HG03108 (cell line): ENCODE measurements at regions not wholly inside any gene's neighbourhood (a gene's known extent, or its start where the extent isn't known, plus 50 kb on each side); places are given as distances from the start of the nearest gene placed in this dataset.

Source experiments
- ATAC-seq: cut with Tn5 transposase; IDR thresholded peaks from one replicate; pipeline ENCODE4 v1.9.1; 2021; ENCODE audit warnings: moderate library complexity; ENCODE audit not compliant: unreplicated experiment

DNA sequence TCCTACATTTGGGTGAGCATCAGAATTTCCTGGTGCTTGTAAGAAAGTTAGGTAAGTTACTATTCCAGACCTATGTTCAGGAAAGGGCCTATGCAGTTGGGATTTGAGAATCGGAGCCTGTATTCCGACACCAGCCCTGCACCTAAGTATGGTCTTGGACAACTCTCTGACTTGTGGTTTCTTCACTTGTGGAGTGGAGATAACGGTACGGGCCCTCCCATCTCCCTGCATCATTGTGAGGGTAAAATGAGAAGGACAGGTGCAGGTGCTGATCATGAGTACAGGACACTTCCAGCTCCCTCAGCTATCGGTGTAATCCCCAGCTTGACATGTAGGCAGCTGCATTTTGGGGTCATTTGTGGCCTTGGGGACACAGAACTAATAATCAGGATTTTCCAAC, 138.3 kb upstream of the NAMPT start:
- no peak for ATAC-seq

DNA sequence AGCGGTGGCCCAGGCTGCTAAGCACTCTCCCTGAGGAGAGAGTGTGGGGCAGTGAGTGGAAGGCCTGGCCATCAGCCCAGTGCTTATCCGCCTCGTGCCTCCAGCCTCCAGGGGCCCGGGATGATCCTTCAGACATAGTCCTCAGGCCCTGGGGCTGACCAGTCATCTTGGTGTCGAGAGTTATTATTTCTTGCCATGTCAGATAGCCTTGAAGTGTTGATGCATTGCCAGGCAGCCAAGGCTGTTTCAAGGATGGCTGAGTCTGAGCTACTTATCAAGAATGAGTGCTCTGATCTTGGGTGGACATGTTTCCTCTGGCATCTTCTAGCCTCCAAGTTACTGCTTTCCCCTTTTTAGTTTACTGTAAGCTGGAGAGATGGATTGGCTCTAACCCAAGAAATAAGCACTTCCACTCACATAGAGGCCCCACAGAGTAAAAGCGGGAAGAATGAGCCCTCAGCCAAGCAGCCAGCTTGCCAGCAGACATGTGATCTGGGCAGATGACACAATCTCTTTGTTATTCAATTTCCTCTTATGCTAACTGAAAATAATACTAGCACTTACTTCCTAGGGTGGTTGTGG, 136.5 kb upstream of the NAMPT start:
- no peak for ATAC-seq

DNA sequence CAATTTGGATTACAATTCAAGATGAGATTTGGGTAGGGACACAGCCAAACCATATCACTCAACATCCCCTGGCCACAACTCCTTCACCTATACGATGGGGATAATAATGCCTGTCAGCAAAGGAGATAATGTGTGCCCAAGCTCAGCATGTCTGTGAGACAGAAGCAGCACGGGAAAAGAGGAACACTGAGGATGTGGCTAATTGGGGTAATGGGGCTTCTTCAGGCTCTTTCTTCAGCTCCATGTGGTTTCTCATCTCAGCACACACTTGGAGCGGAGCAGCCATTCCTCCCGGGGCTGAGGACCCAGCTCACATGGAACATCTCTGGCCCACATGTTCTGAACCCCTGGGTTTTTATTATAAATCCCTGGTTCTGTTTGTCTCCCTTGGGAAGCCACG, 136.0 kb upstream of the NAMPT start:
- ATAC-seq: no peak

DNA sequence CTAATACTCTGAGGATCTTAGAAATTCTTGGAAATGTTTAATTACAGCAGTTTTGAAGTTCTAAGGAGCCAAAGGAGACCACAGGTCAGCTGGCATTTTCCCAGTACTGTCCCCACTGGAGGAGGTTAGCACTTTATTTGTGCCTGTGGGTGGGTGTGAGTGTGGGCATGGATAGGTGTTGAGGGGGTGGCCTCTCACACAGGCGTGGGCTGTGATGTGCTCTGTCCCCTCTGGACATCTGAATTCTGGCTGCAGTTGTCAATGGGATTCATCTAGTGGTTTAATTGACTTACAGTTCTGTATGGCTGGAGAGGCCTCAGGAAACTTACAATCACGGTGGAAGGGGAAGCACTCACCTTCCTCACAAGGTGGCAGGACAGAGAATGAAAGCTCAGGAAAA, 135.4 kb upstream of the NAMPT start:
- ATAC-seq: no peak

DNA sequence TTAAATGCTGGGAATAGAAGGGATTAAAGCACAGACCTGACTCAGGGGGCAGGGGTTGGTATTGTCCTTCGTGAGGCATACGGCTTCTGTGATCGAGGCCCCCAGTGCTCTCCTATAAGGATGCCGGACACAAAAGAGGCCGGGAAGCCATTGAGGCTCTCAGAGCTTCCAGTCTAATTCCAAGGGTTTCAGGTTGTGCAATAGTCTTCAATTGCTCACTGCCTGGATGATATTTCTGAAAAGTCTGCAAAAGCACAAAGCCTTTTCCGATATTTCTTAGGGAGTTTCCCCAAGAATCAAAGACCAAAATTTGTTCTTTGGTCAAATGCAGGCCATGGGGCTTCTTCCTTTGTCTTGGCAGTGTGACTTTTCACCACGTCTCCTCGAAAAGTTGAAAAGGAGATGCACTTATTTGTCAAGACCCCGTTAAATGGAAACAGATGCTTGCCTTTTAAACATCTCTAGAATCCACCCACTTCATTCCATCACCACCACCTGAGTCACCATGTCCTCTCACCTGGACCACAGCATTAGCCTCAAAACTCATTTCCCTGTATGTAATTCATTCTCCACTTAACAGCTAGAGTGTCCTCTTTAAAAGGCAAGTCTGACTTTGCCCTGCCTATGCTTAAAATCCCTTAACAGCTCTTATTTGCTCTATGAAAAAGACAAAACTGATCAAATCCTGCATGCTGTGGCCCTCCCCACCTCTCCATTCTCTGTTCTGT, 134.8 kb upstream of the NAMPT start:
- no peak for ATAC-seq

DNA sequence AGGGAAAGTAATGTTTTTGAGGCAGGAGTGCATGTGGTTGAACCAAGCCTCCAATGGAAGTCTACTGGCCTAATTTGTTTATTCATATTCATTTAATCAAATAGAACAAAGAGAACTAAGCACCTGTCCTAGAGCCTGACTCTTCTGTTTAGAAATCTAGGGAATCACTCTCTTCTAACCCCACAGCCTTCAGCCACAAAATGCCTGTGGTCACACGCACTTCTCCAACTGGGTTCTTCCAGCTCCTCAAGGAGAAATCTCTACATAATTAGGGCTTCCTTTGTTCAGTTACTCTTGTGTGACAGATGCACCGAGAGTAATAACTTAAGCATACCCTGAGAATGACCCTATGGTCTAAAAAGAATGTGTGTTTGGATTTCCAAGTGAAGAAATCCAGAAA, 133.7 kb upstream of the NAMPT start:
- ATAC-seq: no peak

DNA sequence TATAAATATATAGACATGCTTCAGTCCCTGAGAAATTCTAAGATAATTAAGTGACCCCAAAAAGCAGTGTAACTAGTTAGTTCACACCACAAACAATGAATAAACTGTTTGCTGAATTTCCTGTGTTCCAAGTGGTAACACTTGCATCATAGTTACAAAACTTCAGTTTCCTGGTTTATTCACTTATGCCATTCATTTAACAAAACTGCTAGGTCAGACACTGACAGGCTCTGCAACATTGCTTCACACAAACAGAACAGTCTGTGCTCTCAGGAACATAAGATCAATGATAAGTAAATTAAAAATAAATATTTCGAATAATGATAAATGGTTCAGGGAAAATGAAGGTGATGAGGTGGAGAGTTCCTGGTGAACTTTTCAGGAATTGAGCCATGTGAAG, 133.3 kb upstream of the NAMPT start:
- ATAC-seq: no peak

DNA sequence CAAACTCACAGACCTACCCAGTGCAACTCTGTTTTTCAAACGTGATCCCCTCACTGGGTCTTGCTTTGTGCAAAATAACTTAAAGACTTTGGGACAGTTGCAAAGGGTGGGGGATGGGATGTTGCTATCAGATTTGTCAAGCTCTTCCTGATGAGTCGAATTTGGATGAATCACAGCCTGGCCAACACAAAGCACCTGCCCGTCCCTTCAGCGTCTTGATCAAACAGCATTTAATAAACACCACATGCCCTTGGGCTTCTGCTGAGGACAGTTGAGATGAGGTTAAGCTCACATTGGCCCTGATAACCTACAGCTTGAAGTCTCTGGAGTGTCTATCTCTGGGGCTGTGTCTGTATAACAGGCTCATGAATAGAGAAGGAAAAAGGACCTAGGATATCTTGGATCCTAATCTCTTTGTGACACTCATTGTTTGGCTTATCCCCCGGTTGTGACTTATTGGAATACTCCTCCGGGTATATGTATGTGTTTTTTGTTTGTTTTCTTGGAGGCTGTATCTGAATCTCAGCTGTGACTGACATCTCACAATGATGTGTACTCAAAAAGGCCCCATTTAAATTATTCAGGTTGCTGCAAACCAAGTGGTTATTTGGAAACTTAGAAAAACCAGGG, 132.6 kb upstream of the NAMPT start:
- no peak for ATAC-seq

DNA sequence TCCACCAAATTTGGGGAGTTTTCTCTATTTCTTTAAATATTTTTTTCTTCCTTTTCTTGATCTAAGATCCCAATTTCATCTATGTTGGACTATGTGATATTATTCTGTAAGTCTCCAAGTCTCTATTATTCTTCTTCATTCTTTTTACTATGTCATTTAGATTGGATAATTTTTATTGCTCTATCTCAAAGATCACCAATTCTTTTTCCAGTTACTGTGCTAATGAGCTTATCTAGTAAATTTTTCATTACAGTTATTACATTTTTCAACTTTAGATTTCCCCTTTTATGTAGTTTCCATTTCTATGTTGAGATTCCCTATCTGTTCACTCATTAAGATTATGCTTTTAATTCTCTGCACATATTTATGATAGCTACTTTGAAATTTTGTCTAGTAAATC, 131.6 kb upstream of the NAMPT start:
- no peak for ATAC-seq

DNA sequence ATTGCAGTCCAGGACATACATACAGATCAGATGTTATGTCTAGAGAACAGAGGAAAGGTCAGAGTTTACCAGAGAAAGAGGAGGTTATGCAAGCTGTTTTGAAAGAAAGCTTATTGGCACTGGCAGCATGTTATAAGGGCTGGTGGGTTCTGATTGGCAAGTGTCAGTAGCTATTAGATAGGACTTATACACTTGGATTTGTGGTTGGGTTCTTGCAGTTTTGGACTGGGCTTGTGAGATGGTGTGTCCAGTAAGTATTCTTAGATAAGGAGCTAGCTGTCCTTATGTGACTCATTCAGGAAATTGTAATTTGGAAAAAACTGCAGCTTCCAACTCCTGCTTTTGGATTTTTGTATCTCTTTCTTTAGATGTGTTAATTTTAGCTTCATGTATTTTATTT, 130.7 kb upstream of the NAMPT start:
- no peak for ATAC-seq

DNA sequence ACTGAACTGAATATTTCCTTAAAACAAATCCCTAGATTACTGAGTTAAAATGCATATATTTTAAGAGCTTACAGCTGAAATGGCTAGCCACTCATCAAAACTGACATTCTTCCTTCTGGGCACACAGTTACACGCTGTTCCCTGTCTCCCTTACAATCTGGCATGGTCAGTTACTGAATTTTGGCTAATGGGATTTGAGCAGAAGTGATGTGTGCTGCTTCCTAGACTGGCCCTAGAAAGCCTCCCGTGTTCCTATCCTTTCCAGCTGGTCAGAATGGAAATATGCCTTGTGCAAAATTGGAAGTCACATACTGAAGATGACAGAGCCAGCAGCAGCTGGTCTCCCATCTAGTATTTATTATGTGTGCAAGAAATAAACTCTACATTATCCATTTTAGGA, 128.7 kb upstream of the NAMPT start:
- no peak for ATAC-seq

DNA sequence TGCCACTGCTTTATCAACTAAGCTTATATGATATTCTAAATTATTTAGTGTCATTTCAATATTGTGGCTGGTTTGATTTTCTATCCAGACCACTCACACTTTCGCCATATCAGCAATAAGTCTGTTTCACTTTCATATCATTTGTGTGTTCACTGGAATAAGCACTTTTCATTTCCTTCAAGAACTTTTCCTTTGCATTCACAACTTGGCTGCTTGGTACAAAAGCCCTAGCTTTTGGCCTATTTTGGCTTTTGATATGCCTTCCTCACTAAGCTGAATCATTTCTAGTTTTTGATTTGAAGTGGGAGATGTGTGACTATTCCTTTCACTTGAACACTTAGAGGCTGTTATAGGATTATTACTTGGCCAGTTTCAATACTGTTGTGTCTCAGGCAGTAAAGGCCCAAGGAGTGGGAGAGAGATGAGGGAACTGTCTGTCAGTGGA, 120.9 kb upstream of the NAMPT start:
- no peak for ATAC-seq

DNA sequence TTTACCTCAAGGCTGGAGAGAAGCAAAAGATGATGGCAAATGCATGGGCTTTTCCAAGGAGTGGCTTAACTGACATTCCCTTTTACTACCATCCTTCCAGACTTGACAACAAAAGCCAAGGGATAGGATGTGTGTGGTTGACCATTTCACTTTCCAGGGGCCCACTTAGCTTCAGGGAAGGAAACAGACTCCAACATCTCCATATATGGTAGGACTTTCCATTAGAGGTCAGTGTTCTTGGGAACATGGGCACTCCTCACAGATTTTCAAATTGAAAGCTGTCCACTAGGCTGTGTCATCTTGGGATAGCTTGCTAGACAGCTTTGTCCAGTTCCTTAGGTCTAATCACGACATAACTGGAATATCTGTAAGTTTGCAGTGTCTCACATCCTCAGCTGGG, 118.1 kb upstream of the NAMPT start:
- ATAC-seq: no peak

DNA sequence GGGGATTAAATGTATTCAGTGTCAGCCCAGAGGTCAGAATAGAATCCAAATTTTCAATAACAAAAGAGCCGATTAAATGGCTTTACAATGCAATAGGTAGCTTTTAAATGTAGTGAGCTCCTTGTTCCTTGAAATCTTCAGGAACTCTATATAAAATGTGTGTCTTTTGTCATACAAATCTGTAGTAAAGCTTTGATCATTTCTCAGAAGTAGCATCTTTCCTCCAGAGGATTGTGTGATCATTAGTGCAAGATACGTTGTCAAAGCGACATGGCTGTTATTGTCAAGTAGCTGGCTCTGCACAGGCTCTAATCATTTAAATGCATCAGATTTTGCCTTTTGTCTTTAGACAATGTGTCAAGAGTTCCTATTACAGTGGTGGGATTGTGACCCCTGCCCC, 116.1 kb upstream of the NAMPT start:
- ATAC-seq: no peak

DNA sequence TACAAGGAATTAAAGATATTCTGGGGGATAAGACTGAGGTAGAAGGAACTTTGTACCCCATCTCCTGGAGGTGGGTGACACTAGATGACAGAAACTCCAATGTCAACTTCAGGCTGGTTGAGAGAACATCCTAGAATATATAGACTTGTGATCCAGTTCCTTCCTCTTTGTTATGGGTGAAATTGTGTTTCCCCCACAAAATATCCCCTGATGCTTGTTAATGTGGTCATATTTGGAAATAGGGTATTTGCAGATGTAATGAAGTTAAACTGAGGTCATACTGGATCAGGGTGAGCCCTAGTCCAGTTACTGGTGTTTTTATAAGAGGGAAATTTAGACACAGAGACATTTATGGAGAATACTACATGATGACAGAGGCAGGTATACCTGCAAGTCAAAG, 114.0 kb upstream of the NAMPT start:
- ATAC-seq: no peak

DNA sequence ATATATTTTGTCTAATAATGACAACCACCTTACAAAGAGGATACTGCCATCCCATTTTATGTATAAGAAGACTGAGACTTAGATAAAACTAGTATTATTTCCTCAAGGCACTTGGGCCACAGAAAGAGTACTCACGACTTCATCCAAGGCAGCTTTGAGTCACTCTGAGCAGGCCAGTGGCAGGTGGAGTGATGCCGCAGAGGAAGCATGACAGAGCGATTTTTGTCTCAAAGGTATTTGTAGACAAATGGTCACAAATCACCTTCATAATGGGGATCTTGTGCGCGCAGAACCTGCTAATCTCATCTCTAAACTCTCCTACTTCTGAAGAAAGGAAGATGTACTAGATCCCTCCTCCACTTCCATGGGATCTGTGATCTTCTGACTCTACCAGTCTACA, 113.2 kb upstream of the NAMPT start:
- no peak for ATAC-seq

DNA sequence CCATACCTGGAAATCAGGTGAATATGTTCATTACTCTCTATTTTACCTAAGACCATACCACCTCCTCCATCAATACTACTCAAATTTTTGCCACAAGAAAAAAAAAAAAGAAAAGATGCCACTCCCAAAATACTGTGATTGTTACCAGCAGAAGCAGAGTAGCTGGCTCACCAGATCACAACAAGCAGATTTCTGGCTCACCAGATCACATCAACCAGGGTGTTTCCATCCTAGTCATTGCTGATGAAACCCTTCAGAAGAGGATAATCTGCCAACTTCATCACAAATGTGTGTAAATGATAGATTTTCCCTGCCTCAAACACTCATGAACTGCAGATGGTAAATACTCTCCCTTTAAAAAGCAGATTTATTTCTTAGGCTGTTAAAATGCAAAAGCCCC, 109.7 kb upstream of the NAMPT start:
- no peak for ATAC-seq

DNA sequence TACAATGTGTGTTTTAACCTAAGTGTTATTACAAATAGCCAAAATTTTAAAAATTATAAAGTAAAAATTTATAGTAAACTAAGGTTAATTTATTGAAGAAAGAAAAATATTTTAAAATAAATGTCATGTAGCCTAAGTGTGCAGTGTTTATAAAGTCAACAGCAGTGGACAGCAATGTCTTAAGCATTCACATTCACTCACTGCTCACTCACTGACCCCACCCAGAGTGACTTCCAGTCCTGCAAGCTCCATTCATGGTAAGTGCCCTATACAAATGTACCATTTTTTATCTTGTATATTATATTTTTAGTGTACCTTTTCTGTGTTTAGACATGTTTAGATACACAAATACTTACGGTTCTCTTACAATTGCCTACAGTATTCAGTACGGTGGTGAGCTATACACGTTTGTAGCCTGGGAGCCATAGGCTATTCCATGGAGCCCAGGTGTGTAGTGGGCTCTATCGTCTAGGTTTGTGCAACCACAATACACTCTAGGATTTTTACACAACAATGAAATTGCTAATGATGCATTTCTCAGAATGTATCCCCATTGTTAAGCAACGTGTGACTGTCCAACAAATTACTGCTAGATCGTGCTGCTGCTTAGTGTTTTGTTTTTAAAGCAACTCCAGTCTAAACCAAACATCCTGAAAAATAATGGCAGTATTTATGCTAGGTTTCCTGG, 108.9 kb upstream of the NAMPT start:
- ATAC-seq: no peak

DNA sequence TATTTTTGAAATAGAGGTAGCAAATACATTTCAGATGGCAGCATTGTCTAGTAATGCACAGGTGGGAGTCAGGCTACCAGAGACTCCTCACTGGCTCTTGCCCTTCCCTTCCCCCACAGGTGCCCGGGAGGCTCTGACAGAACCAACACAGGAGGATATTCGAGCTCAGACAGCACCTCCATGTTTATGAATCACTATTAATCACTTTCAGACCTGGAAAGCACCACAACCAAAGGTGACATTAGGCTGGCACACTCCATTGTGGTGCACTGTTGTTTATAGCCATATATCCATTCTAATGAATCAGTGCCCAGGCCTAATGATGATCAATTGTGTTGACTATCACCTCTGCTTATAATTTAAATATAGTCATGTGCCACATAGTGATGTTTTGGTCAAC, 107.8 kb upstream of the NAMPT start:
- ATAC-seq: no peak

DNA sequence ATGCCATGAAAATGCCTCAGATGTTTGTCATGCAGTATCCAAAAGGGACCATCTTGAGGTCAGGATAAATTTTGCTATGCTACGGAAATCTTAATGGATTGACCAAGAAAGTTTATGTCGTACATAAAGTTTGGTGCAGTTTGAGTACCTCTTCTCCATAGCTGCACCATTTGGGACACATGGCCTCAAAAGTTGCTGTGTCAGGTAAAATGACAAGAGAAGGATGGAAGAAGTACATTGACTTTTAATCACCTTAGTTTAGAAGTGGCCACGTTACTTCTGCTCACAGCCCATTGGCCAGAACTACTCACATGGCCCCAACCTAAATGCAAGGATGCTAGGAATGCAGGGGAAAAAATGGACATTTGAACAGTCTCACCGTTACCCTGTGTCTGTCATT, 107.4 kb upstream of the NAMPT start:
- ATAC-seq: no peak

DNA sequence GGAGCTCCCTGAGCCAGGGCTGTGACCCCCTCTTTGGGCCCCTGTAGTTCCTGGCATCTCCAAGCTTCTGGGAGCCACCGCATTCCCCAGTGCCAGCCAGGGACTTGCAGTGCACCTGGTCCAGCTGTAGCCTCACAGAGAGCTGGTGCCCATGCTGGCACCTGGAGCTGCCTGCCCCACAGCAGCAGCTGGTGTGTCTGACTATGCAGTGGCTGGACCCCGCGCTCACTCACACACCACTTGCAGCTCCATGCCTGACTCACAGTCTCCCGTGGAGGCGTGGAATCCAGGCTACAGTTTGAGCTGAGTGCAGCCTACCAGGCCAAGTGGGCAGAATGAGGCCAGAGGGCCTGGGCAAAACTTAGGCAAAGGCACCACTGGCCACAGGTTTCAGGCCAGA, 102.2 kb upstream of the NAMPT start:
- no peak for ATAC-seq

DNA sequence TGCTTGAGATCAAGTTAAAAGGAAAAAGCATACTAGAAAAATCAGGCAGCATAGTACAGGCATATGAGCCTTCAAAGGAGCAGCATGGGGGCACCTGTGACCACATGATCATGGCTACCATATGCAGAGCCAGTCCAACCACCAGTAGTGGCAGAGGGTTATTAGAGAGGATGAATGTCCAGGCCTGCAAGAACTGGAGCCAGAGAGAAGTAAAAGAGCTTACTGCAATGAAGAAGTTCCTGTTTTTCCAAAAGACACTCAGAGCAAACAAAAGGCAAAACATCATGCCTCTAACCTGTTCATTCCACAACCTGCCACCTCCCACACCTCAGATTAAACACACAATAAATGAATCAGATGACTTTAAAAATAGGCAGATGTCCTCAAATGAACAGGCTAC, 99.6 kb upstream of the NAMPT start:
- no peak for ATAC-seq
